ENCODE measurements at regions not wholly inside any gene's neighbourhood (a gene's known extent, or its start where the extent isn't known, plus 50 kb on each side); places are given as distances from the start of the nearest gene placed in this dataset.

- Histone ChIP-seq H3K79me2 (no peaks in the 10 kb centered on the region), H3K9ac (no peak overlapping the region), H3K36me3 (ENCODE audit: control insufficient read depth, insufficient read depth, low read length) (no peaks in the 10 kb centered on the region), H3K27me3 (ENCODE audit: control insufficient read depth, insufficient read depth, low read length) (no peaks in the 10 kb centered on the region), H3K4me3 (ENCODE audit: low read depth, low read length) (no peak overlapping the region), H3K4me2 (ENCODE audit: low read length) (no peak overlapping the region), H3K4me1 (peaks cover 12% of the 10 kb centered on the region), H3K27ac (no peak overlapping the region), H3K9me3 (ENCODE audit: control insufficient read depth, low read length) (no peaks in the 10 kb centered on the region), H2AFZ (peak overlapping the region; percentile 8)
- TF ChIP-seq CTCF (IDR thresholded peaks at IDR 0.05): no peak
These were observed 97.8 kb downstream of the TMEM30B start for GRCh38 chr14:61183196-61183885.

GRCh38 chr14:61179796-61180398, 101.2 kb downstream of the TMEM30B start:
- Histone ChIP-seq H3K79me2 (no peaks in the 10 kb centered on the region), H3K36me3 (ENCODE audit: control insufficient read depth, insufficient read depth, low read length) (no peaks in the 10 kb centered on the region), H3K4me3 (ENCODE audit: low read depth, low read length) (no peak overlapping the region), H3K9ac (no peak overlapping the region), H3K4me2 (ENCODE audit: low read length) (no peak overlapping the region), H3K9me3 (ENCODE audit: control insufficient read depth, low read length) (no peaks in the 10 kb centered on the region), H3K27ac (no peak overlapping the region), H3K27me3 (ENCODE audit: control insufficient read depth, insufficient read depth, low read length) (no peaks in the 10 kb centered on the region), H3K4me1 (peaks cover 7% of the 10 kb centered on the region), H2AFZ (no peak overlapping the region)
- TF ChIP-seq CTCF (IDR thresholded peaks at IDR 0.05): no peak

GRCh38 chr14:61179061-61179690, 102.0 kb downstream of the TMEM30B start:
- Histone ChIP-seq H3K9ac (no peak overlapping the region), H3K27ac (no peak overlapping the region), H2AFZ (no peak overlapping the region), H3K36me3 (ENCODE audit: control insufficient read depth, insufficient read depth, low read length) (no peaks in the 10 kb centered on the region), H3K27me3 (ENCODE audit: control insufficient read depth, insufficient read depth, low read length) (no peaks in the 10 kb centered on the region), H3K9me3 (ENCODE audit: control insufficient read depth, low read length) (no peaks in the 10 kb centered on the region), H3K4me1 (peaks cover 12% of the 10 kb centered on the region), H3K4me3 (ENCODE audit: low read depth, low read length) (no peak overlapping the region), H3K4me2 (ENCODE audit: low read length) (no peak overlapping the region), H3K79me2 (no peaks in the 10 kb centered on the region)
- TF ChIP-seq CTCF (IDR thresholded peaks at IDR 0.05): no peak

GRCh38 chr14:61178226-61179060, 102.7 kb downstream of the TMEM30B start:
- Histone ChIP-seq H3K9ac (no peak overlapping the region), H3K27me3 (ENCODE audit: control insufficient read depth, insufficient read depth, low read length) (no peaks in the 10 kb centered on the region), H3K27ac (no peak overlapping the region), H2AFZ (peak overlapping the region; percentile 69), H3K79me2 (no peaks in the 10 kb centered on the region), H3K36me3 (ENCODE audit: control insufficient read depth, insufficient read depth, low read length) (no peaks in the 10 kb centered on the region), H3K4me1 (peaks cover 12% of the 10 kb centered on the region), H3K4me2 (ENCODE audit: low read length) (no peak overlapping the region), H3K4me3 (ENCODE audit: low read depth, low read length) (no peak overlapping the region), H3K9me3 (ENCODE audit: control insufficient read depth, low read length) (no peaks in the 10 kb centered on the region)
- no peak for TF ChIP-seq CTCF (IDR thresholded peaks at IDR 0.05)
